ENCODE measurements at regions not wholly inside any gene's neighbourhood (a gene's known extent, or its start where the extent isn't known, plus 50 kb on each side); places are given as distances from the start of the nearest gene placed in this dataset.
A peak's percentile ranks its signal among the peaks of the same experiment; 100 is the strongest.

DNA sequence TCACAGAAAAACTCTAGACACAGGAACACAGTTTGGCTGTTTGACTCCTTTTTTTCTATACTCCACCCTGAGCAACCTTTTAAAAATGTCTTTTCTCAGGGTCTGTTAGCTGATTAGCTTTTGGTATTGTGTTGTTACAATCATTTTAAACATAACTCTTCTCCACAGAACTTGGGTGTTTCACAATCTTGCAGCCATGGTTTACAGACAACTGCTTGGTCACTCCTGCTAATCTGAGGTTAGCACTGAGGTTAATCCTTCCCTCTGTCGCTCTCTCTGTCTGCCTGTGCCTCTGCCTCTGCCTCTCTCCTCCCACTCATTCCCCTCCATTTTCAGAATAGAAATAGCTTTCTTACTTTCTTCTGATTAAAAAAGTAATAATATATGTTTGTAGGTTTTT lies 62.4 kb upstream of the ZBED5 start:
- DNase-seq = no peak

GRCh38 chr11:10918698-10919097 lies 60.8 kb upstream of the ZBED5 start:
- no peak for DNase-seq

DNA sequence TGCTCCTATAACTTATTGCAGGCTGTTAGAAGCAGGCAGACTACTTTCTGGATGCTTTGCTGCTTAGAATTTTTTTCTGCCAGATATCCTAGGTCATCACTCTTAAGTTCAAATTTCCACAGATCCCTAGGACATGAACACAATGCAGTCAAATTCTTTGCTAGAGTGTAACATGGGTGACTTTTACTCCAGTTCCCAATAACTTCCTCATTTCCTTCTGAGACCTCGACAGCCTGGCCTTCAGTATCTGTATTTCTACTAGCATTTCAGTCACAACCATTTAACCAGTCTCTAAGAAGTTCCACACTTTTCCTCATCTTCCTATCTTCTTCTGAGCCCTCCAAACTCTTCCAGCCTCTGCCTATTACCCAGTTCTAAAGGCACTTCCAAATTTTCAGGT lies 60.4 kb upstream of the ZBED5 start:
- DNase-seq = no peak

DNA sequence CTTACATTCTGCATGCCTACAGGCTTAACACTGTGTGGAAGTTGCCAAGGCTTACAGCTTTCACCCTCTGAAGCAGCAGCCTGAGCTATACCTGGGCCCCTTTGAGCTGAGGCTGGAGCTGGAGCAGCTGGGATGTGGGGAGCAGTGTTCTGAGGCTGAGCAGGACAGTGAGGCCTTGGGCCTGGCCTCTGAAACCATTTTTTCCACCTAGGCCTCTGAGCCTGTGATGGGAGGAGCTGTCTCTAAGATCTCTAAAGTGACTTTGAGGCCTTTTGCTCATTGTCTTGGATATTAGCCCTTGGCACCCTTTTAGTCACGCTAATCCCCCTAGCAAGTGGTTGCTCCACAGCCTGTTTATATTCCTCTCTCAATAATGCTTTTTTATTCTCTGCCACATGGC lies 59.9 kb upstream of the ZBED5 start:
- no peak for DNase-seq

GRCh38 chr11:10916665-10917064 lies 58.8 kb upstream of the ZBED5 start:
- DNase-seq = no peak

DNA sequence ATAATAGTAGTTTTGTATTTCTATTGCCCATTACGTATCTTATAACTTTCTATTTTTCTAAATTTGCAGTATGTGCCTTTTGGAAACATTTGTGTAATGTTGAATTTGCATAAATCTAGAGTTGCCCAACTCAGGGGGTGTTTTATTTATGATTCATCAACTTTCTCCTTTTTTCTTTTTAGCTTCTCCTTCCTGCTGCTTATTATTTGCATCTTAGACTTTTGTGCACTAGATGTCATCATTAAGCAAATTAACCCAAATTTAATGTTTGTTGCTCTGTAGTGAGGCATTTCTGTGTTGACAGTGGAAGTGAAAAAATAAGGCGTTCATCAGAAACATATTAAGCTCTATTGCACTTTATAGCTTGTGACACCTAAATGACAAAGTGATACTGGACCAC lies 56.2 kb upstream of the ZBED5 start:
- no peak for DNase-seq

DNA sequence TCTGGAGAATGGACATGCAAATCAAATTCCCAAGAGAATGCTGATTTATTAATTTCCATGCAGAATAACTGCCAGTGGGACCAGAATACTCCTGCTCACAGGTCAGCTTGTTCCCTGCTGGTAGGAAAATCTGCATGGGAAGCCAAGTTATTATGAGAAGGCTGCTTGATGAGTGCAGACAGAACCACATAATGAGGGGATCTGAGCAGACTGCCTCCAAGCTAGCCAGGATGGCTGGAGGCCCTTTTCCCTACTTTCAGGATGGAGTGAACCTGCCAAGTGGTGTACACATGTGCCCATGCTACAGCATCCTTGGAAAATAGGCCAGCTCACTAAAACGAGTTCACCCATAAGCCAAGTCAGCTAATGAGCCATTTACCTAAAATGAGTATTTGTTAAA lies 55.2 kb upstream of the ZBED5 start:
- DNase-seq = no peak

- no peak for DNase-seq
Observed at GRCh38 chr11:10911907-10912306, 54.1 kb upstream of the ZBED5 start.

- DNase-seq = no peak
Observed at GRCh38 chr11:10909141-10909883, 51.5 kb upstream of the ZBED5 start.

DNA sequence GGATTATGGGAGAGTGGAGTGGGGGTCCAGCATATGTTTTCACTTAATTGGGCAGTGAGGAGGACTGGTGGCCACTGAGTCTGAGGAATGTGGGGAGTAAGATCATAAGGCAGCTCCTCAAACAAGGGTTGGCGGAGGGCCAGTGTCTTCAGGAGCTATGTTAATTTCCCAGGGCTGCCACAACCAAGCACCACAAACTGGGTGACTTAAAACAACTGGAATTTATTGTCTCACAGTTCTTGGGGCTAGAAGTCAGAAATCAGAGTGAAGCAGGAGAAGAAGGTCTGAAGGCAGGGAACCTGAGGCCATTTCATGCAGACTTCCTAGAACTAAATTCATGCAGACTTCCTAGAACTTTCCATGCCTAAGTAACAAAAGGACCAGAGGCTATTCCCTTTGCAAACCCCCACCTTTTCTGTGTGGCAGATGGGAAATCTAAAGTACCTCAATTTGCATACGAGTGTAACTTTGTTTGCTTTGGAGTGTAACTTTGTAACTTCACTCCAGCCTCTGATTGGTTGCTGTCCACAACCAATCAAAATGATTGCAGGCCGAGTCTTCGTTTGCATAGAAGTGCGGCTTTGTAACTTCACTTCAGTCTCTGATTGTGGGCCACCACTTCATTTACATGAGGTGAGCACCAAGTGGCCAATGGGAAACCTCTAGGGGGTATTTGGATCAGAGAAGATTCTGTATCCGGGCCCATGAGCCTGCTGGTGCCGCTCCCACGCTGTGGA lies 50.5 kb upstream of the ZBED5 start:
- DNase-seq = peak; percentile 4

All from NCI-H510A treated with DMSO at 0.1 percent for 48 hours (cell line).